Peyer's patch (tissue), 4 donors: ENCODE measurements at regions not wholly inside any gene's neighbourhood (a gene's known extent, or its start where the extent isn't known, plus 50 kb on each side); places are given as distances from the start of the nearest gene placed in this dataset.

Experiments
- DNase-seq, 3 donors: peaks; one replicate each; pipeline ENCODE4 v3.0.0-alpha.2; 2017 to 2019
- H3K27ac ChIP-seq, 4 donors: fragments of 200-600 bp; sonication (generic); one replicate each; pipeline ENCODE4 v1.5.1; 2016 to 2019
- H3K27me3 ChIP-seq, 2 donors: fragments of 200-600 bp; sonication (generic); one replicate each; pipeline ENCODE4 v1.5.1; 2019
- H3K36me3 ChIP-seq, 3 donors: fragments of 200-600 bp; sonication (generic); one replicate each; pipeline ENCODE4 v1.5.1; 2016 to 2019
- H3K4me1 ChIP-seq, 4 donors: fragments of 200-600 bp; sonication (generic); one replicate each; pipeline ENCODE4 v1.5.1; 2016 to 2019
- H3K4me3 ChIP-seq, 4 donors: fragments of 200-600 bp; sonication (generic); 1 replicate in 3 of 4; 2 replicates in 1 of 4; pipeline ENCODE4 v1.5.1; 2016 to 2019; ENCODE audit warnings: mild to moderate bottlenecking in 1 of 4
- H3K9me3 ChIP-seq, 4 donors: fragments of 200-600 bp; sonication (generic); one replicate each; pipeline ENCODE4 v1.5.1; 2016 to 2019; ENCODE audit warnings: mild to moderate bottlenecking in 1 of 4
- POLR2A ChIP-seq, 2 donors: fragments of 450-650 bp; IDR thresholded peaks; one replicate each; pipeline ENCODE4 v1.5.1; 2017; ENCODE audit warnings: antibody characterized with exemption in 2 of 2, mild to moderate bottlenecking in 2 of 2, moderate library complexity in 2 of 2
- TF ChIP-seq, protein P1 (sequence below), 6 experiments: fragments of 450-650 bp in 4 of 6; fragments of 200-600 bp in 2 of 6; sonication (generic) in 1 of 6; IDR thresholded peaks; one replicate each; pipeline ENCODE4 v1.5.1; 2017 to 2019; ENCODE audit warnings: antibody characterized with exemption in 6 of 6, mild to moderate bottlenecking in 3 of 6, moderate library complexity in 1 of 6

DNA sequence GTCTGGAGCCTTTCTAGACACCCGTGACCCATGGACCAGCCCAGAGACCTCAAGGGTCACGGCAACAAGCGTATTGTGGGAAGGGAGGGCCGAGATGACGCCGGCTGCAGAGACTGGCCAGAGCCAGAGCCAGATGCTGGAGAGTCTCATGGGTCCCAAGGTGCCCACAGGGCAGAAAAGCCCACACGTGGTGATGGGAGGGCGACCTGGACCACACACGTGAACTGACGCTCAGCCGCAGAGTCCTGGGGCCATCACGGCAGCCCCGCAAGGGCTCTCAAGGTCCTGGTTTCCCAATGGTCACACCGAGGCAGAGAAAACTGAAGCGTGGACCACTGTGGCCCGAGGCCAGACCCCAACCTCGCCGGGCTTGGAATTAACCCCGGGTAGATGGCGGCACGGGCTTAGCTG lies 92.6 kb downstream of the YTHDF1 start:
- TF ChIP-seq, protein P1, sequence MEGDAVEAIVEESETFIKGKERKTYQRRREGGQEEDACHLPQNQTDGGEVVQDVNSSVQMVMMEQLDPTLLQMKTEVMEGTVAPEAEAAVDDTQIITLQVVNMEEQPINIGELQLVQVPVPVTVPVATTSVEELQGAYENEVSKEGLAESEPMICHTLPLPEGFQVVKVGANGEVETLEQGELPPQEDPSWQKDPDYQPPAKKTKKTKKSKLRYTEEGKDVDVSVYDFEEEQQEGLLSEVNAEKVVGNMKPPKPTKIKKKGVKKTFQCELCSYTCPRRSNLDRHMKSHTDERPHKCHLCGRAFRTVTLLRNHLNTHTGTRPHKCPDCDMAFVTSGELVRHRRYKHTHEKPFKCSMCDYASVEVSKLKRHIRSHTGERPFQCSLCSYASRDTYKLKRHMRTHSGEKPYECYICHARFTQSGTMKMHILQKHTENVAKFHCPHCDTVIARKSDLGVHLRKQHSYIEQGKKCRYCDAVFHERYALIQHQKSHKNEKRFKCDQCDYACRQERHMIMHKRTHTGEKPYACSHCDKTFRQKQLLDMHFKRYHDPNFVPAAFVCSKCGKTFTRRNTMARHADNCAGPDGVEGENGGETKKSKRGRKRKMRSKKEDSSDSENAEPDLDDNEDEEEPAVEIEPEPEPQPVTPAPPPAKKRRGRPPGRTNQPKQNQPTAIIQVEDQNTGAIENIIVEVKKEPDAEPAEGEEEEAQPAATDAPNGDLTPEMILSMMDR (IDR thresholded peaks at IDR 0.05) = no peak
- no peaks in the 10 kb centered on the region for H3K4me1 ChIP-seq
- no peaks in the 10 kb centered on the region for H3K9me3 ChIP-seq
- no peak for DNase-seq
- H3K4me3 ChIP-seq = no peak overlapping the region
- H3K36me3 ChIP-seq = no peaks in the 10 kb centered on the region
- H3K27me3 ChIP-seq = no peaks in the 10 kb centered on the region
- H3K27ac ChIP-seq = no peak overlapping the region

DNA sequence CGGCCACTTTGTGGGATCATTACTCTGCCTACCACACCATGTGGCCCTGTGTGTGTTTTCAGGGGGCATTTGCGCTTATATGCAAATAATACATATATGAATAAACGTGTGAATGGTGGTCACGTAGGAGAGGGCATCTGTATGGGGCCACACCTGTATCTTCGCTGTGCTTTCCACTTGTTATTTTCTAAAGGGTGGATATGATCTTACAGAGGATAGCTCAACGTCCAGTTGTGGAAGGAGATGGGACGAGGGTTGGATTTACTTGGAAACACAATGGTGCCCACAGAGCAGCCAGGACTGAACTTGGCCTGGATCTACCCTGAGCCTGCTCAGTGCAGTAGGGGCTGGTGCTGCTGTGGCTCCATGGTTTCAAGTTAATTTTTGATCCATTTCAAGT lies 93.3 kb downstream of the YTHDF1 start:
- H3K27ac ChIP-seq = no peak overlapping the region
- no peak overlapping the region for H3K4me3 ChIP-seq
- peak in 1 of 3 donors; percentile 2 for DNase-seq
- H3K36me3 ChIP-seq = no peaks in the 10 kb centered on the region
- H3K4me1 ChIP-seq = no peaks in the 10 kb centered on the region
- H3K27me3 ChIP-seq = no peaks in the 10 kb centered on the region
- H3K9me3 ChIP-seq = no peaks in the 10 kb centered on the region
- TF ChIP-seq POLR2A (IDR thresholded peaks at IDR 0.05) = no peak
- TF ChIP-seq, protein P1 (IDR thresholded peaks at IDR 0.05) = no peak

DNA sequence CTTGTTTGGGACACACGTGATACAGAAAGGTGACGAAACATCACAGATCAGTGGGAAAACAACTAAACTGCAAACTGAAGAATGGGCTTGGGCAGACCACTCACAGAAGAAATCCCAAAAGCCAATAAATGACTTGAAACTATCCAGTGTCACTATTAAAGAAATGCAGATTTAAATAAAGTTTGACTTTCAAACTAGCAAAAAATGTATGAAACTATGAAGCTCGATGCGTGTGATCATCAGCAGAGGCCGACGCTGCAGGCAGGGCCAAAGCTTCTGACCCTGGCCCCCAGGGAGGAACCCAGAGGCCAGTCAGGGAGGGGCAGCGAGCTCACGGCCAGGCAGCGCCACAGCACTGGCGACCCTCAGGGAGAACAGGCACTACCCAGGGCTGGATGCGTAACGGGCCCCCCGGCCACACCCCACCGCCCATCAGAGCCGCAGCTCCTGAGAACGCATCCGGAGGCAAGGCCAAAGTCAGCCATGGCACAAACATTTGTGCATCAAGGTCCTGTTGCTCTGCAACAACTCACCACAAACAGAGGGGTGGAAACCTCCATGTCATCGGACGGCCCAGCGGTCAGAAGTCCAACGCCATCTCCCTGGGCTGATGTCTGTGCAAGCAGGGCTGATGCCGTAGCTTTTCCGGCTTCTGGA lies 94.1 kb downstream of the YTHDF1 start:
- H3K27ac ChIP-seq = no peak overlapping the region
- no peak overlapping the region for H3K4me3 ChIP-seq
- no peaks in the 10 kb centered on the region for H3K9me3 ChIP-seq
- DNase-seq = peak in 1 of 3 donors; percentile 27
- H3K36me3 ChIP-seq = no peaks in the 10 kb centered on the region
- TF ChIP-seq, protein P1 (IDR thresholded peaks at IDR 0.05) = no peak
- no peak for TF ChIP-seq POLR2A (IDR thresholded peaks at IDR 0.05)
- no peaks in the 10 kb centered on the region for H3K4me1 ChIP-seq
- no peaks in the 10 kb centered on the region for H3K27me3 ChIP-seq

DNA sequence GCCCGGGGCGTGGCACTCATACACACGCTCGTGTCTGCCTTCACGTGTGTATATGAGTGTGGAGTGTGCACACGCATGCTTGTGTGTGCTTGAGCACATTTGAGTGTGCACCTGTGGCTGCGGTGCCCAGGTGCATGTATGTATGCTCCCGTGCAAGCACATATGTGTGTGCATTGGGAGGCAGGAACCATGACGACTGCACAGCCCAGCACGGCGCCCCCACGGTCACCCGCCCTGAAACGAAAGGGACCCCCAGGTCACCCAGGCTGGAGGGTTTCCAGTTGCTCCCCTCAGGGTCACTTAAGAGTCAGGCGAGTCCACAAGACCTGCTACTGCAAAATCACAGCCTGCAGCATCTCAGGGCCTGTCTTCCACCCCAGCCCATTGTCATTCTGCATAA lies 94.7 kb downstream of the YTHDF1 start:
- Histone ChIP-seq H3K27me3 (no peaks in the 10 kb centered on the region), H3K36me3 (no peaks in the 10 kb centered on the region), H3K4me1 (no peaks in the 10 kb centered on the region), H3K27ac (no peak overlapping the region), H3K4me3 (no peak overlapping the region), H3K9me3 (no peaks in the 10 kb centered on the region)
- TF ChIP-seq POLR2A (IDR thresholded peaks at IDR 0.05) = no peak
- TF ChIP-seq, protein P1 (IDR thresholded peaks at IDR 0.05) = no peak
- DNase-seq = peak in 1 of 3 donors; percentile 16

DNA sequence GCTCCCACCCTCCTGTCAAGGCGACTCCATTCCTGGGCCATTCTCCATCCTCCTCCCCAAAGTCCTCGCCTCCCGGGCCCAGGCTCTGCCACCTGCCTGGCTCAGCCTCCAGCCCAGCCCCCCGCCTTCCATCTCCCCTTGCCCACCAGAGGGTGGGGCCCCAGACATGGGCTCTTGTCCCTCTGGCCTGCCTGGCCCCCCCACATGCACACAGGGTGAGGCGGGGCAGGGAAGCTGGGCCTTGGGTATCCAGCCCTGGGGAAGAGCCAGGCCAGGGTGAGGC lies 95.2 kb downstream of the YTHDF1 start:
- Histone ChIP-seq H3K27ac (no peak overlapping the region), H3K36me3 (no peaks in the 10 kb centered on the region), H3K9me3 (no peaks in the 10 kb centered on the region), H3K27me3 (no peaks in the 10 kb centered on the region), H3K4me1 (no peaks in the 10 kb centered on the region), H3K4me3 (no peak overlapping the region)
- DNase-seq = no peak
- TF ChIP-seq POLR2A (IDR thresholded peaks at IDR 0.05) = no peak
- TF ChIP-seq, protein P1 (IDR thresholded peaks at IDR 0.05) = no peak
